ENCODE measurements at regions not wholly inside any gene's neighbourhood (a gene's known extent, or its start where the extent isn't known, plus 50 kb on each side); places are given as distances from the start of the nearest gene placed in this dataset.

- POLR2A ChIA-PET = no interaction called here
Observed at GRCh38 chr14:99029145-99029915, 242.7 kb downstream of the BCL11B start.

More at GRCh38 chr14:99029145-99029915, 242.7 kb downstream of the BCL11B start:
- Histone ChIP-seq H3K4me3 (replicated peaks in 1 of 3; ENCODE audit: insufficient read depth in 1 of 3, low read depth in 1 of 3, low read length in 3 of 3) (no peak overlapping the region), H2AFZ (ENCODE audit: low read depth, low read length) (no peak overlapping the region), H3K9me1 (replicated peaks; ENCODE audit: control insufficient read depth, extremely low read depth, insufficient read depth, low read length) (no peaks in the 10 kb centered on the region), H3K27me3 (ENCODE audit: control insufficient read depth in 2 of 2, insufficient read depth in 2 of 2, low read length in 2 of 2) (no peaks in the 10 kb centered on the region), H3K36me3 (ENCODE audit: control insufficient read depth in 2 of 2, extremely low read depth in 1 of 2, insufficient read depth in 2 of 2, low read length in 2 of 2) (no peaks in the 10 kb centered on the region), H3K4me2 (ENCODE audit: insufficient read depth, low read length) (no peak overlapping the region), H3K27ac (ENCODE audit: insufficient read depth, low read depth, low read length) (no peak overlapping the region), H3K9ac (replicated peaks; ENCODE audit: extremely low read depth, insufficient read depth, low read length) (no peak overlapping the region), H3K9me3 (replicated peaks; ENCODE audit: control insufficient read depth, insufficient read depth, low read length) (peaks cover 4% of the 10 kb centered on the region), H3K4me1 (ENCODE audit: control insufficient read depth, extremely low read depth, insufficient read depth, low read length) (no peaks in the 10 kb centered on the region), H4K20me1 (replicated peaks; ENCODE audit: control insufficient read depth, extremely low read depth, insufficient read depth, low read length) (no peaks in the 10 kb centered on the region), H3K79me2 (ENCODE audit: control insufficient read depth, insufficient read depth, low read length) (no peaks in the 10 kb centered on the region)
- FAIRE-seq (no peak), DNase-seq (ENCODE audit: low read depth, low spot score) (no peak)
- BruUV-seq (replicated peaks) = no TSS peak
- intact Hi-C loops (cut with micrococcal nuclease) (no loop called here), dilution Hi-C loops (cut with MboI; ENCODE audit: extremely low pct_ligation_motif_present, low sequenced_read_pairs) (no loop called here)
- CTCF ChIA-PET = no interaction called here
- TF ChIP-seq MYC (IDR thresholded peaks at IDR 0.05; ENCODE audit: low read depth, low read length) = no peak
- TF ChIP-seq POLR2AphosphoS5 (IDR thresholded peaks at IDR 0.05; ENCODE audit: insufficient read depth, low read depth, low read length) = no peak
- no peak for TF ChIP-seq CTCF (IDR thresholded peaks at IDR 0.05; ENCODE audit: extremely low read depth in 1 of 2, insufficient read depth in 1 of 2, low read depth in 1 of 2, low read length in 2 of 2)
